AG09319 (cell line): ENCODE measurements at regions not wholly inside any gene's neighbourhood (a gene's known extent, or its start where the extent isn't known, plus 50 kb on each side); places are given as distances from the start of the nearest gene placed in this dataset.
"Not testable (repeated sequence)": the region's sequence is repeated elsewhere in the genome, so short reads cannot be mapped to it uniquely, and the experiment has no call there.

Source experiments
- DNase-seq: peaks from one replicate; pipeline ENCODE4 v3.0.0-alpha.2; 2010; ENCODE audit warnings: low read depth; ENCODE audit errors: extremely low read depth
- CTCF ChIP-seq: IDR thresholded peaks from 2 replicates; pipeline ENCODE4 v1.5.1; 2011; ENCODE audit warnings: low read depth, mild to moderate bottlenecking, inconsistent platforms, low read length, moderate library complexity

DNA sequence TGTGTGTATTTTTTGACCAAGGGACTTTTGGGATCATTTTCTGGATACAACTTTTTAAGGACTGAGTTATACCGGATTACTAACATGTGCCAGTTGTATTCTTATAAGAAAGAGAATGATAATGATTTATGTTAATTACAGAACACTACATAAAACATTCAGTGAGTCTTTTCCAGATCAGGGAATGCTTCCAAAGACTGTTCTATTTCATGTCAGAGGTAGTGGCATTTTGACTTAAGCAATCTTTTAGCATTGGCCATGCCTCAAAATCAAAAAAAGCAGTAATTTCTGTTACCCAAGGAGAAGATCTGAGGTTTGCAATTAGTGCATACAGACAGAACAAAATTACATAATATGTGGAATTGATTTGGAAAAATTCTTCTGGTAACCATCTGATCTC is 413.0 kb upstream of the CDH9 start:
- no peak for DNase-seq
- TF ChIP-seq CTCF: no peak

DNA sequence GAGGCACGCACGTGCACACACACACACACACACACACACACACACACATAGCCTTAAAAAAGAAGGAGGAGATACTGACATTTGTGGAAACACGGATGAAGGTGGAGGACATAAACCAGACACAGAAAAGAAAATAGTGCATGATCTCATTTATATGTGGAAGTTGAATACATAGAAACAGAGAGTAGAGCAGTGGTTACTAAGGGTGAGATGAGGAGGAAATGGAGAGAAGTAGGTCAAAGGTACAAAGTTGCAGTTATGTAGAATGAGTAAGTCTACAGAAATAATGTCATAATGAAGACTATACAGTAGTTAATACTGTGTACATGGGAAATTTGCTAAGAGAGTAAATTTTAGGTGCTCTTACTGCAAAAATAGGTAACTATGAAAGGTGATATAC is 412.2 kb upstream of the CDH9 start:
- no peak for TF ChIP-seq CTCF
- no peak for DNase-seq

DNA sequence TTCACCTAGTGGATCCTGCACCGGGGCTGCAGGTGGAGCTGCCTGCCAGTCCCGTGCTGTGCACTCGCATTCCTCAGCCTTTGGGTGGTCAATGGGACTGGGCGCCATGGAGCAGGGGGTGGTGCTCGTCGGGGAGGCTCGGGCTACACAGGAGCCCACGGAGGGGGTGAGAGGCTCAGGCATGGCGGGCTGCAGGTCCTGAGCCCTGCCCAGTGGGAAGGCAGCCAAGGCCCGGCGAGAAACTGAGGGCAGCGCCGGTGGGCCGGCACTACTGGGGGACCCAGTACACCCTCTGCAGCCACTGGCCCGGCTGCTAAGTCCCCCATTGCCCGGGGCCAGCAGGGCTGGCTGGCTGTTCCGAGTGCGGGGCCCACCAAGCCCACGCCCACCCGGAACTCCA is 401.0 kb upstream of the CDH9 start:
- DNase-seq: not testable (repeated sequence)

GRCh38 chr5:27437594-27438200 is 399.3 kb upstream of the CDH9 start:
- no peak for TF ChIP-seq CTCF
- DNase-seq: no peak

DNA sequence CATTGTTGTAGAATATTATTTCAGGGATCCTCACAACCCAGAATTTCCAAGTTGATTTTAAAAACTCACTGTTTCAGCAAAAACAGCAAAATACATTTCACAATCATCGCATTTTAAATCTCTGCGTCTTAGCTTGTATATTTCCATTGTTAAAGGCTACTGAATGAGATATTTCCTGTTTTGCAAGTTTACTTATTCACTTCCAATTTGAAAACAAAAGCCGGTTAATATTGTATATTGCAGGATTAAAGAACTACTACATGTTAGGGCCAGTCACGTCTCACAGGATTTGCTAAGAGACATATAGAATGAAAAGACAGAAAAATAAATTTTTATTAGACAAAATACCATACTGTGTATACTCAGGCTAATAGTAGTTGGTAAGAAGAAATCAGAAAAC is 395.9 kb upstream of the CDH9 start:
- no peak for TF ChIP-seq CTCF
- no peak for DNase-seq

- DNase-seq: no peak
- TF ChIP-seq CTCF: no peak
Measured at GRCh38 chr5:27414099-27414498, 375.7 kb upstream of the CDH9 start.

- TF ChIP-seq CTCF: no peak
- no peak for DNase-seq
Measured at GRCh38 chr5:27412384-27412783, 374.0 kb upstream of the CDH9 start.

DNA sequence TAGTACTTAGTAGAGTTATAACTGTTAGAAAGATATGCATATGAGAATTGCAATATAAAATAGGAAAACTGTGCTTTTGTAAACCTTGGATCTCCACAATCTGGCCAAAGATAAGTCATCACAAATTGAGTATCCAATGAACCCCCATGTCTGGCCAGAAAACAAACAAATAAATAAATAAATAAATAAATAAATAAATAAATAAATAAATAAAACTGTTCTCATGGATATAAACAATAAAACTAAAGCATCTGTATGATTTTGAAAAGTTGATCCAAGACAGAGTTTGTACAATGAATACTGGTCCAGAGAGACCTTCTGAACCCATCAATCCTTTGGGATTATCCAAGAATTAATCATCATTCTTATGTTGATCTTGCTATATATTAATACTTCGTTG is 367.6 kb upstream of the CDH9 start:
- TF ChIP-seq CTCF: no peak
- DNase-seq: no peak
